ENCODE measurements at regions not wholly inside any gene's neighbourhood (a gene's known extent, or its start where the extent isn't known, plus 50 kb on each side); places are given as distances from the start of the nearest gene placed in this dataset.

- no peaks in the 10 kb centered on the region for H3K27me3 ChIP-seq (ENCODE audit: insufficient read depth, low read depth)
- H3K79me2 ChIP-seq (ENCODE audit: insufficient read depth, low read depth), result no peaks in the 10 kb centered on the region
- no peak overlapping the region for H2AFZ ChIP-seq (ENCODE audit: low read depth)
- no peak overlapping the region for H3K4me2 ChIP-seq
- H3K4me1 ChIP-seq (ENCODE audit: low read depth, poor library complexity, severe bottlenecking), result no peaks in the 10 kb centered on the region
- no peak overlapping the region for H3K27ac ChIP-seq
- no peak for TF ChIP-seq CTCF (conservative IDR thresholded peaks at IDR 0.05; ENCODE audit: low read depth, low read length)
- H4K20me1 ChIP-seq (ENCODE audit: insufficient read depth), result no peaks in the 10 kb centered on the region
- no peak overlapping the region for H3K4me3 ChIP-seq (IDR thresholded peaks at IDR 0.05; ENCODE audit: insufficient read depth, low read depth, low read length)
- no peaks in the 10 kb centered on the region for H3K36me3 ChIP-seq (ENCODE audit: insufficient read depth)
- H3K9ac ChIP-seq, result no peak overlapping the region
Observed at GRCh38 chr4:45539142-45539814, 584.6 kb downstream of the GABRG1 start.

- H3K36me3 ChIP-seq (ENCODE audit: insufficient read depth), result no peaks in the 10 kb centered on the region
- H3K79me2 ChIP-seq (ENCODE audit: insufficient read depth, low read depth), result no peaks in the 10 kb centered on the region
- H3K4me1 ChIP-seq (ENCODE audit: low read depth, poor library complexity, severe bottlenecking), result no peaks in the 10 kb centered on the region
- no peak for TF ChIP-seq CTCF (conservative IDR thresholded peaks at IDR 0.05; ENCODE audit: low read depth, low read length)
- no peaks in the 10 kb centered on the region for H3K27me3 ChIP-seq (ENCODE audit: insufficient read depth, low read depth)
- no peak overlapping the region for H3K9ac ChIP-seq
- H2AFZ ChIP-seq (ENCODE audit: low read depth), result no peak overlapping the region
- no peak overlapping the region for H3K4me3 ChIP-seq (IDR thresholded peaks at IDR 0.05; ENCODE audit: insufficient read depth, low read depth, low read length)
- H4K20me1 ChIP-seq (ENCODE audit: insufficient read depth), result no peaks in the 10 kb centered on the region
- no peak overlapping the region for H3K4me2 ChIP-seq
- no peak overlapping the region for H3K27ac ChIP-seq
Observed at GRCh38 chr4:45530498-45530897, 593.4 kb downstream of the GABRG1 start.

GRCh38 chr4:45527160-45527559 is 596.7 kb downstream of the GABRG1 start:
- Histone ChIP-seq H3K27me3 (ENCODE audit: insufficient read depth, low read depth) (no peaks in the 10 kb centered on the region), H4K20me1 (ENCODE audit: insufficient read depth) (no peaks in the 10 kb centered on the region), H3K9ac (no peak overlapping the region), H3K36me3 (ENCODE audit: insufficient read depth) (no peaks in the 10 kb centered on the region), H3K79me2 (ENCODE audit: insufficient read depth, low read depth) (no peaks in the 10 kb centered on the region), H3K27ac (no peak overlapping the region), H3K4me3 (IDR thresholded peaks at IDR 0.05; ENCODE audit: insufficient read depth, low read depth, low read length) (no peak overlapping the region), H3K4me2 (no peak overlapping the region), H2AFZ (ENCODE audit: low read depth) (no peak overlapping the region), H3K4me1 (ENCODE audit: low read depth, poor library complexity, severe bottlenecking) (no peaks in the 10 kb centered on the region)
- no peak for TF ChIP-seq CTCF (conservative IDR thresholded peaks at IDR 0.05; ENCODE audit: low read depth, low read length)

GRCh38 chr4:45518832-45519231 is 605.0 kb downstream of the GABRG1 start:
- H3K4me3 ChIP-seq (IDR thresholded peaks at IDR 0.05; ENCODE audit: insufficient read depth, low read depth, low read length), result no peak overlapping the region
- no peak overlapping the region for H3K9ac ChIP-seq
- no peak for TF ChIP-seq CTCF (conservative IDR thresholded peaks at IDR 0.05; ENCODE audit: low read depth, low read length)
- H3K27me3 ChIP-seq (ENCODE audit: insufficient read depth, low read depth), result no peaks in the 10 kb centered on the region
- H3K4me1 ChIP-seq (ENCODE audit: low read depth, poor library complexity, severe bottlenecking), result no peaks in the 10 kb centered on the region
- H3K36me3 ChIP-seq (ENCODE audit: insufficient read depth), result no peaks in the 10 kb centered on the region
- H3K27ac ChIP-seq, result no peak overlapping the region
- H4K20me1 ChIP-seq (ENCODE audit: insufficient read depth), result no peaks in the 10 kb centered on the region
- no peak overlapping the region for H3K4me2 ChIP-seq
- no peak overlapping the region for H2AFZ ChIP-seq (ENCODE audit: low read depth)
- H3K79me2 ChIP-seq (ENCODE audit: insufficient read depth, low read depth), result no peaks in the 10 kb centered on the region

Measured in KMS-11 (cell line).